ENCODE measurements at regions not wholly inside any gene's neighbourhood (a gene's known extent, or its start where the extent isn't known, plus 50 kb on each side); places are given as distances from the start of the nearest gene placed in this dataset.

DNA sequence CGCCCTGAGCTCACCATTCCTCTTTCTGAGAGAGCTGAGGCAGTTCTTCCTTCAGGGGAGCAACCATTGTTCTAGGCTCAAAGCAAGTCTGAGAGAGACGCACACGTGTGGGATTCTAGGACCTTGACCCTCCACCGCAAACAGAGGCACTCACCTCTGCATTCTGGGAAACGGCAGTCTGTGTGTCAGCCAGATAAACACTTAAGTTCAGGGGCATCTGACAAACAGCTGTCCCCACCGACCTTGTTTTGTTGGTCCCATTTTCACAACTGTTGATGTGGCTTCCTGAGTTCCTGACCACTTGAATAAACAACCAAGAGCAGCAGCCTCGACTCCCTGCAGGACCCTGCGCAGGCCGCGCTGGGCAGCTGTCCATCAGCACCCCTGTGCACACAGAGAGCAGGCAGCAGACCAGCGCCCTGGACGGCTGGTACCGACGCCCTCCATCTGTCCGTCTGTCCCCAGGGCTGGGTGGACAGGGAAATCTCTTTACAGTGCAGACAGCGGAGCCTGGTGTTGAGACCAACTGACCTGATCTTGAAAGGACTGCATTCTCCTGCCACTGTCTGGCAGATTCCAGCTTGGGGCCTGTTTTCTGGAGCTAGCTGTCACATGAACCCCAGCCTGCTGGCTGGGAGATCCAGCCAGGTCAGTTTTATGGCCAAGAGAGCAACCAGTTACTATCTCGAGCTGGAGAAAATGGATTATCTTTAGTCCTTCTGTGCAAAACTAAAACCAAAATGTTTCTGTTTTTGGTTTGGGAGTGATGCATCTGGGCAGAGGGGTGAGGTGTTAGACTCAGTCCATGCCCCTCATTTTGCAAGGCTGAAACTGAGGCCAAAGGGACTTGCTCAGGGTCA is 64.2 kb downstream of the FAM43A start:
- H3K4me3 ChIP-seq = no peak overlapping the region
- H3K27me3 ChIP-seq (ENCODE audit: insufficient read depth) = no peaks in the 10 kb centered on the region
- 0 out of 2 replicates have a peak overlapping the region, but pooled peaks have one; percentile 43 for H2AFZ ChIP-seq
- Mint-ChIP-seq H3K4me3 (no peak overlapping the region; the same call in 2 of the 3 replicates), H3K27ac (peak overlapping the region; percentile 21), H3K9me3 (0 out of 3 replicates have a peak, but pooled peaks cover 3% of the 10 kb centered on the region), H3K36me3 (ENCODE audit: low read depth) (no peaks in the 10 kb centered on the region), H3K4me1 (peaks cover 35% of the 10 kb centered on the region), H3K27me3 (ENCODE audit: insufficient read depth, low read depth, poor library complexity) (peaks cover 8% of the 10 kb centered on the region)
- no peaks in the 10 kb centered on the region for H3F3A ChIP-seq (replicated peaks; ENCODE audit: low read depth)
- no peaks in the 10 kb centered on the region for H3K9me2 ChIP-seq (ENCODE audit: insufficient read depth)
- H4K20me1 ChIP-seq (replicated peaks; ENCODE audit: insufficient read depth) = no peaks in the 10 kb centered on the region
- no peaks in the 10 kb centered on the region for H3K79me2 ChIP-seq (replicated peaks; ENCODE audit: insufficient read depth)
- DNase-seq (ENCODE audit: low spot score) (no peak), ATAC-seq (peak; percentile 21)
- peaks cover 17% of the 10 kb centered on the region; the same call in 1 of the 2 replicates for H3K4me1 ChIP-seq (ENCODE audit: insufficient read depth)
- no peaks in the 10 kb centered on the region for H3K36me3 ChIP-seq (ENCODE audit: insufficient read depth)
- TF ChIP-seq, protein P1, sequence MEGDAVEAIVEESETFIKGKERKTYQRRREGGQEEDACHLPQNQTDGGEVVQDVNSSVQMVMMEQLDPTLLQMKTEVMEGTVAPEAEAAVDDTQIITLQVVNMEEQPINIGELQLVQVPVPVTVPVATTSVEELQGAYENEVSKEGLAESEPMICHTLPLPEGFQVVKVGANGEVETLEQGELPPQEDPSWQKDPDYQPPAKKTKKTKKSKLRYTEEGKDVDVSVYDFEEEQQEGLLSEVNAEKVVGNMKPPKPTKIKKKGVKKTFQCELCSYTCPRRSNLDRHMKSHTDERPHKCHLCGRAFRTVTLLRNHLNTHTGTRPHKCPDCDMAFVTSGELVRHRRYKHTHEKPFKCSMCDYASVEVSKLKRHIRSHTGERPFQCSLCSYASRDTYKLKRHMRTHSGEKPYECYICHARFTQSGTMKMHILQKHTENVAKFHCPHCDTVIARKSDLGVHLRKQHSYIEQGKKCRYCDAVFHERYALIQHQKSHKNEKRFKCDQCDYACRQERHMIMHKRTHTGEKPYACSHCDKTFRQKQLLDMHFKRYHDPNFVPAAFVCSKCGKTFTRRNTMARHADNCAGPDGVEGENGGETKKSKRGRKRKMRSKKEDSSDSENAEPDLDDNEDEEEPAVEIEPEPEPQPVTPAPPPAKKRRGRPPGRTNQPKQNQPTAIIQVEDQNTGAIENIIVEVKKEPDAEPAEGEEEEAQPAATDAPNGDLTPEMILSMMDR (conservative IDR thresholded peaks at IDR 0.05; ENCODE audit: low read depth in 2 of 2) = no peak
- TF ChIP-seq, protein P2, sequence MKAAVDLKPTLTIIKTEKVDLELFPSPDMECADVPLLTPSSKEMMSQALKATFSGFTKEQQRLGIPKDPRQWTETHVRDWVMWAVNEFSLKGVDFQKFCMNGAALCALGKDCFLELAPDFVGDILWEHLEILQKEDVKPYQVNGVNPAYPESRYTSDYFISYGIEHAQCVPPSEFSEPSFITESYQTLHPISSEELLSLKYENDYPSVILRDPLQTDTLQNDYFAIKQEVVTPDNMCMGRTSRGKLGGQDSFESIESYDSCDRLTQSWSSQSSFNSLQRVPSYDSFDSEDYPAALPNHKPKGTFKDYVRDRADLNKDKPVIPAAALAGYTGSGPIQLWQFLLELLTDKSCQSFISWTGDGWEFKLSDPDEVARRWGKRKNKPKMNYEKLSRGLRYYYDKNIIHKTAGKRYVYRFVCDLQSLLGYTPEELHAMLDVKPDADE (IDR thresholded peaks at IDR 0.05) = no peak
- TF ChIP-seq, protein P3, sequence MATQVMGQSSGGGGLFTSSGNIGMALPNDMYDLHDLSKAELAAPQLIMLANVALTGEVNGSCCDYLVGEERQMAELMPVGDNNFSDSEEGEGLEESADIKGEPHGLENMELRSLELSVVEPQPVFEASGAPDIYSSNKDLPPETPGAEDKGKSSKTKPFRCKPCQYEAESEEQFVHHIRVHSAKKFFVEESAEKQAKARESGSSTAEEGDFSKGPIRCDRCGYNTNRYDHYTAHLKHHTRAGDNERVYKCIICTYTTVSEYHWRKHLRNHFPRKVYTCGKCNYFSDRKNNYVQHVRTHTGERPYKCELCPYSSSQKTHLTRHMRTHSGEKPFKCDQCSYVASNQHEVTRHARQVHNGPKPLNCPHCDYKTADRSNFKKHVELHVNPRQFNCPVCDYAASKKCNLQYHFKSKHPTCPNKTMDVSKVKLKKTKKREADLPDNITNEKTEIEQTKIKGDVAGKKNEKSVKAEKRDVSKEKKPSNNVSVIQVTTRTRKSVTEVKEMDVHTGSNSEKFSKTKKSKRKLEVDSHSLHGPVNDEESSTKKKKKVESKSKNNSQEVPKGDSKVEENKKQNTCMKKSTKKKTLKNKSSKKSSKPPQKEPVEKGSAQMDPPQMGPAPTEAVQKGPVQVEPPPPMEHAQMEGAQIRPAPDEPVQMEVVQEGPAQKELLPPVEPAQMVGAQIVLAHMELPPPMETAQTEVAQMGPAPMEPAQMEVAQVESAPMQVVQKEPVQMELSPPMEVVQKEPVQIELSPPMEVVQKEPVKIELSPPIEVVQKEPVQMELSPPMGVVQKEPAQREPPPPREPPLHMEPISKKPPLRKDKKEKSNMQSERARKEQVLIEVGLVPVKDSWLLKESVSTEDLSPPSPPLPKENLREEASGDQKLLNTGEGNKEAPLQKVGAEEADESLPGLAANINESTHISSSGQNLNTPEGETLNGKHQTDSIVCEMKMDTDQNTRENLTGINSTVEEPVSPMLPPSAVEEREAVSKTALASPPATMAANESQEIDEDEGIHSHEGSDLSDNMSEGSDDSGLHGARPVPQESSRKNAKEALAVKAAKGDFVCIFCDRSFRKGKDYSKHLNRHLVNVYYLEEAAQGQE (IDR thresholded peaks at IDR 0.05; ENCODE audit: unreplicated experiment) = peak; percentile 34
- TF ChIP-seq JUNB (IDR thresholded peaks at IDR 0.05; ENCODE audit: unreplicated experiment) (no peak), EZH2phosphoT487 (IDR thresholded peaks at IDR 0.05; ENCODE audit: unreplicated experiment) (no peak), CREB1 (CRISPR knock-in tag; IDR thresholded peaks at IDR 0.05; ENCODE audit: low read depth) (no peak), NANOG (IDR thresholded peaks at IDR 0.05; ENCODE audit: borderline replicate concordance) (no peak)
- H3K27ac ChIP-seq (ENCODE audit: low read depth) = no peak overlapping the region
- peak overlapping the region; percentile 57 for H3K4me2 ChIP-seq

DNA sequence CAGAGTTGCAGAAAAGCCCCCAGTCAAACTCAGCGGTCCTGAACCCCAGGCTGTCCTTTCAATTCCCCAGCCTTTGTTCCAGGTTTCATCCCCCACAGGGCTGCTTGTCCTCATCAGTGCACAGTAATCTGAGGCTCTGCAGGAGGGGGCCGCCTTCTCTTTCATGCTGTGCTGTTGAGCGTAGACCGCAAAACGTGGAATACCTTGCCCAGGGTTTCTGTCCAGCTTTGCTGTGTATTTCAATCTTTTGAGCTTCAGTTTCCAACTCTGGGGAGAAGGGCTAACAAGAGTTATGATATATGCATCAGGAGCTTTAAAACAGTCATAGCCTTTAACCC is 64.8 kb downstream of the FAM43A start:
- Mint-ChIP-seq H3K27ac (no peak overlapping the region), H3K36me3 (ENCODE audit: low read depth) (no peaks in the 10 kb centered on the region), H3K4me1 (peaks cover 35% of the 10 kb centered on the region), H3K9me3 (0 out of 3 replicates have a peak, but pooled peaks cover 3% of the 10 kb centered on the region), H3K4me3 (no peak overlapping the region), H3K27me3 (ENCODE audit: insufficient read depth, low read depth, poor library complexity) (peaks cover 8% of the 10 kb centered on the region)
- DNase-seq (ENCODE audit: low spot score) = no peak
- H2AFZ ChIP-seq = no peak overlapping the region
- H3K9me2 ChIP-seq (ENCODE audit: insufficient read depth) = no peaks in the 10 kb centered on the region
- H3K4me3 ChIP-seq = no peak overlapping the region
- H3K36me3 ChIP-seq (ENCODE audit: insufficient read depth) = no peaks in the 10 kb centered on the region
- H3F3A ChIP-seq (replicated peaks; ENCODE audit: low read depth) = no peaks in the 10 kb centered on the region
- H3K27ac ChIP-seq (ENCODE audit: low read depth) = no peak overlapping the region
- peak; percentile 76 for ATAC-seq
- H3K4me2 ChIP-seq = peak overlapping the region; percentile 57
- H4K20me1 ChIP-seq (replicated peaks; ENCODE audit: insufficient read depth) = no peaks in the 10 kb centered on the region
- peaks cover 17% of the 10 kb centered on the region; the same call in 1 of the 2 replicates for H3K4me1 ChIP-seq (ENCODE audit: insufficient read depth)
- no peaks in the 10 kb centered on the region for H3K27me3 ChIP-seq (ENCODE audit: insufficient read depth)
- H3K79me2 ChIP-seq (replicated peaks; ENCODE audit: insufficient read depth) = no peaks in the 10 kb centered on the region
- TF ChIP-seq NANOG (IDR thresholded peaks at IDR 0.05; ENCODE audit: borderline replicate concordance) (no peak), ZNF114 (CRISPR knock-in tag; IDR thresholded peaks at IDR 0.05) (no peak), ZNF331 (CRISPR knock-in tag; IDR thresholded peaks at IDR 0.05; ENCODE audit: low read depth) (no peak), EZH2phosphoT487 (IDR thresholded peaks at IDR 0.05; ENCODE audit: unreplicated experiment) (no peak), STAT1 (IDR thresholded peaks at IDR 0.05; ENCODE audit: unreplicated experiment) (no peak)
- TF ChIP-seq, protein P2 (IDR thresholded peaks at IDR 0.05) = no peak
- TF ChIP-seq, protein P3 (IDR thresholded peaks at IDR 0.05; ENCODE audit: unreplicated experiment) = no peak

Data from GM23338 (cell line).